NCI-H345 treated with DMSO at 0.1 percent for 48 hours (cell line): ENCODE measurements at regions not wholly inside any gene's neighbourhood (a gene's known extent, or its start where the extent isn't known, plus 50 kb on each side); places are given as distances from the start of the nearest gene placed in this dataset.

Experiments used
- DNase-seq: peaks from one replicate; lab custom pipeline; 2025; ENCODE audit not compliant: unreplicated experiment; lab: John Stamatoyannopoulos, UW

DNA sequence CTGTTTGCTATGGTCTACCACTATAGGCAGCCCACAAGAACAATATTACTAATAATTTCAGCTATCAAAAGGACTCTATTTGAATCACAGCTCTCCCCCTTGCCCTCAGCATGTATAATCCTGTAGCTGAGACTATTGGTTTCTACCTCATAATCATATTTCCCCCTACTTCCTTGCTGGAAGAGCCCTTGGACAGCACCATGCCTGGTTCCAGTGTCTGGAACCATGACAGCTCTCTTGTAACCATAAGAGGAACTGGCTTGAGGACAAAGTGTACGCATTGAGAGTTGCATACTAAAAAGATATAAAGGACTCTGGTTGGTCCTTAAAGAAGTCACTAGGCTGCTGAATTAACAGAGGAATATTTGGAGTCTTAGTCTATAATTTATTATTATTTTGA, 110.7 kb upstream of the ZRANB2 start:
- DNase-seq = no peak

DNA sequence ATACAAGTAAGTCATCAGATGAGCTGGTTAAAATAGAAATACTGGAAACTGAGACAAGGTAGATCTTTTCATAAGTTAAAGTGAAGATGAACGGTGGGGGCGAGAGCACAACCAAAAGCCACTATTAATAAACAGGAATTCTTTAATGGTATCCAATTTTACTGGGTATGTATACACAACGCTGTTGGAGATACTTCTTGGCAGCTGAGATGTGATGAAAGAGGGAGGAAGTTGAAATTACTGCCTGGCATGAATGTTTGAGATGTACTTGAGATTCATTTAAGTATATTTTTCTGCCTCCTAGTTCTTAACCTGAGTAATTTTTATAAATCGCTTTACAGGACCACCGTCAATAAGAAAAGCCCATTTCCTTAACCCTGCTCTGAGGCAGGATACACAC, 110.0 kb upstream of the ZRANB2 start:
- DNase-seq = no peak

DNA sequence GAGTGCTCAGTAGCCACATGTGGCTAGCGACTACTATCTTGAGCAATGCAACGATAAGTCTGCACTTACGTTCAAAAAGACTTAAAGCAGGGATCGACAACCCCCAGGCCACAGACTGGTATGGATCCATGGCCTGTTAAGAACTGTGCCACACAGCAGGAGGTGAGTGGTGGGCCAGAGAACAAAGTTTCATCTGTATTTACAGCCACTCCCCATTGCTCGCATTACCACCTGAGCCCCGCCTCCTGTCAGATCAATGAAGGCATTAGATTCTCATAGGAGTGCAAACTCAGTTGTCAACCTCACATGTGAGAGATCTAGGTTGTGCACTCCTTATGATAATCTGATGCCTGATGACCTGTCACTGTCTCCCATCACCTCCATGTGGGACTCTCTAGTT, 103.6 kb upstream of the ZRANB2 start:
- DNase-seq = no peak

DNA sequence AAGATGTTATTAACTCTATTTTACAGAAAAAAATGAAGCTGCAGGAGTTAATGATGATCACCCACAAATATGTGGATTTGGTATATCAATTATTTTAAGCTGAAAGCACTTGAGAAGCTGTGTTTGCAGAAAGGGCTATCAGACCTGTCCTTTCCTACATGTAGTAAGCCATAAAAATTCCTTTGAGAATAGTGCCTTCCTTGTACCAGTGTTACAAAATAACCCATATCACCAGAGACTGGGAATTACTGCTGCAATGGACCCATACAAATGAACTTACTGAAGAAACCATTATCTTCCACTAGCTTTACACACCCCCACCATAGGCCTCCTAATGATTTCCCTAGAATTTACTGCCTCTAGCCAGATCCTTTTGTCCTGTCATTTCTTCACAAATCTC, 99.2 kb upstream of the ZRANB2 start:
- no peak for DNase-seq

DNA sequence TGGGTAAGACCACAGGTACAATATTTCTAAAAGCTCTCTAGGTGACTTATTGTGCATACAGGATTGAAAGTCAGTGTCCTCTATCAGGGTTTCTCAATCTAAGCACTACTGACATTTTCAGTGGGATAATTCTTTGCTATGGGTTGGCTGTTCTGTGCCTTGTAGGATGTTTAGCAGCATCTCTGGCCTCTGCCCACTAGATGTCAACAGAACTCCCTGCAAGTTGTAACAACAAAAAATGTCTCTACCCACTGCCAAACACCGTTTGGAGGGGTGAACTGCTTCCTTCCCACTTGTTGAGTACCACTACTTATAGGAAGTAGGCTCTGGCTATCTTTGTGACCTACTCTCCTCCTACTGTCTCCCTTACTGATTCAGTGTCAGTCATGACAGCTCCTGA, 90.1 kb upstream of the ZRANB2 start:
- DNase-seq = no peak

DNA sequence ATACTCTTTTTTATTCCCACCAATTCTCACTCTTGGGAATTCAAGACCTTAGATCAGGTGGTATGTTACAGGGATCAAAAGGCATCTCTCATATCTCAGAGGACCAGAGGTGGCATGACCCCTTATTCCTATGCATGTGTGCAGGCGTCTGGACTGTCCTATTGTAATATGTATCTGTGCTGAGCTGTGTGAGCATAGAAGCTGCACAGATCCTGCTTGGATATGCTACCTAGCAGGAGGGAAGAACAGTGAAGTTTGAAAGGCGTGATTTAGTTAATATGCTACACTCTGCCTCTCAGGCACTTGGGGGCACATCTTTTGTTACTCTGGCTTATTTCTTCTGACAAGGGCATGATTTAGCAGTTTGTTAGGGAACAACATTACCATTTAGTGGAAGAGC, 86.7 kb upstream of the ZRANB2 start:
- no peak for DNase-seq

DNA sequence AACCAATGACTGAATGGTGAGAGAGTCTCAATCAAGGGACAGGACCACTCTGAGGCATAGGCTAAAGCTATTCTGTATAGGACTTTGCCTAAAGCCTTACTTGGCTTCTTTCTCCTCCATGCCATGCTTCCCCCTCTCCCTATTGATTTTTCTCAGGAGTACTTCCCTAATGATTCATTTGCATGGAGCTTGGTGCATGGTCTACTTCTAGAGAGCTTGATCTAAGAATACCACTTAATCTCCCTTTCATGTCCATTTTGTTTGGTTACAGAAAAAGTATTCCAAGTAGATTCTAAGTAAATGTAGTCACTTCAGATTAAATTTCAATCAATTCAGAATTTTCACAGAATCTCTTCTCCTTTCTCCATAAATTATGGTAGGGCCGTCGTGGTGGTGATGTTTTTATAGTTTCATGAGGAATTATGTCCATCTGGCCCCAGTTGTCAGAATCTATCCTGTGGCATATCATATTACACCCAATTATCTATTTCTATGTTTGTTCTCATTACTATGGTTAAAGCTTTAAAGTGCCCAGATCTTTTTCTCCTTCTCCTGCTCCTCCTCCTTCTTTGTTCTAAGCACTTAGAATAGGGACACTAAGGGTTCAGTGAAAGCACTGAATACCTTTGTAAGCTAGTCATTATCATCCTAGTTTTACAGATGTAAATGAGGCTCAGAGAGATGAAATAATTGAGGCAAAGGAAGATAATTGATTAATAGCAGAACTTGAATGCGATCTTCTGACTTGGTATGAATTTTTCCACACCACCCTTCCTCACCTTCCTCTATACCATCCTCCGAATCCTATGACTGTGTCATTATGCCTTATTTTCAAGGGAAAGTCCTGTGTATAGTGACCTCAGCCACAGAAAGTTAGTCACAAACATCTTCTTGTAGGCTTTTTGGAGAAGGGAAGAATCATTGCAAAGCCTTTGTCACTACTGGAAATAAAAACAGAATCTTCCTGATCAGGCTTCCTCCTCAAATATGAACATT, 85.6 kb upstream of the ZRANB2 start:
- DNase-seq = no peak

DNA sequence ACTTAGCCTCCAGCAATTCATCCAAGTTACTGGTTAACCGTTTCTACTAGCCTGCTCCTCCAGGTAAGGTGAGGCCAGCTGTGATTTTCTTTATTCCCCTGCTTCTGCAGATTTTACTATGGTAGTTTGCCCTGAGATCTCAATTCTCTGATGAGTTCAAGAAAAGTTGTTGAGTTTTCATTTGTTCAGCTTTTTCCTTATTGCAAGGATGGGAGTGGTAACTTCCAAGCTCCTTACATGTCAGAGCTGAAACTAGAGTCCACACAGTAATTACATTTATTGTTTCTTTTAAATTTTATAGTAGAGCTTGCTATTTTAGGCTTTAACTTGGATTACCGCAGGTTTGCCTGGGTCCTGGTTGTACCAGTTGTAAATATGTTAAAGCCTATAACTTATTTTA, 76.9 kb upstream of the ZRANB2 start:
- DNase-seq = no peak

DNA sequence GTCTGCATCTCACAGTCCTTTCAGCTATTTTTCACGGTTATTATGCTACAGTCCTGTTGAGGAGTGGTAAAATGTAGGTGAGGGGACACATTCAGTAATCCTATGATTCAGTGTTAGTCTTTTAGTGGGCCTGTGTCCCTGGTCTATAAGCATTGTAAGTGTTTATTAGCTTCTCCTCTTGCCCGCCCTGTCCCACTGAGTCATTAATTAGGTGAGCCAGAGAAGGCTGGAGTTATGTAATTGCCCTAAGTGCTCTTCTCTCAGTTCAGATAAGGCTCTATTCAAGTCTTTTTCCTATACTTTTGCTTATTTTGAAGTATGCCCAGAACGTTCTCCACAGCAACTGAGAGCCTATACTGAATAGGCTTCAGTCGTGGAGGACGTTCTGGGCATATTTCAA, 76.3 kb upstream of the ZRANB2 start:
- DNase-seq = no peak

DNA sequence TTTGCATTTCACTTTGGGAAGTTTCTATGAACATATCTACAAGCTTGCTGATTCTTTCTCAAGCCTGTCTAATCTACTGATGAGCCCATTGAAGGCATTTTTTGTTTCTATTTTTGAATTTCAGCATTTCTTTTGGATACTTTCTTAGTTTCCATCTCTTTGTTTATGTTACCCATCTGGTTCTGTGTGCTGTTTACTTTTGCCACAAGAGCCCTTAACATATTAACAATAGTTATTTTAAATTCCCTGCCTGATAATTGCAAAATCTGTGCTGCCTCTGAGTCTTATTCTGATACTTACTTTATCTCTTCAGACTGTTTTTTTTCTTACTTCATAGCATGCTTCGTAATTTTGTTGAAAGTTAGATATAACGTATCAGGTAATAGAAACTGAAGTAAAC, 75.8 kb upstream of the ZRANB2 start:
- no peak for DNase-seq

DNA sequence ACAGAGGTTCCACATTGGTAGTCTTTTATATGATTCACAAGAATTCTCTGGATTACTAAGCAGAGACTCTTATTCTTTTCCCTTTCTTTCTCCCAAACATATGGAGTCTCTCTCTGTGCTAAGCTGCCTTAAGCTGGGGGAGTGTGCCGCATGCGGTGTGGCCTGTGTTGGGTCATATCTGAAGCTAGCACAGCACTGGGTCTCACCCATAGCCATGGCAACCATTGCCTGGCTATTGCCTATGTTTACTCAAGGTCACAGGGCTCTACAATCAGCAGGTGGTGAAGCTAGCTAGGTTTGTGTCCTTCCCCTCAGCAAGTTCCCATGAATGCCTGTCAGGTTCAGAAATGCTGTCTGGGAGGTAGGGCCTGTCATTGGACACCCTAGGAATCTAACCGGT, 73.6 kb upstream of the ZRANB2 start:
- DNase-seq = no peak

DNA sequence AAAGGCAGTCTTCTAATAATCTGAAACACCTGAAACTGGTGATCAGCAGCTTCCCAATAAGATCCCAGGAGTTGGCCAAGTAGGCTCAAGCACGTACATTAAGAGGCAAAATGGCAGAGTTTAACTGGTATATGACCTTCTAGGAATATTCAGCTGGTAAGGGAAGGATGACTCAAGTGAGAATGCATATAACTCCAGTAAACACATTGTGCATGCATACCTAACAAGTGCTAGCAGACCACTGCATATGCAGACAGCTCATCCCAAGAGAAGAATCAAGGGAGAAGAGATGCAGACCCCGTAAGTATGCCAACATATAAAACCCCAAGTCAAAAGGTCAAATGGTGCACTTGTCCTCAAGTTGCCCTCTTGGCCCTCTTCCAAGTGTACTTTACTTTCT, 73.0 kb upstream of the ZRANB2 start:
- no peak for DNase-seq

DNA sequence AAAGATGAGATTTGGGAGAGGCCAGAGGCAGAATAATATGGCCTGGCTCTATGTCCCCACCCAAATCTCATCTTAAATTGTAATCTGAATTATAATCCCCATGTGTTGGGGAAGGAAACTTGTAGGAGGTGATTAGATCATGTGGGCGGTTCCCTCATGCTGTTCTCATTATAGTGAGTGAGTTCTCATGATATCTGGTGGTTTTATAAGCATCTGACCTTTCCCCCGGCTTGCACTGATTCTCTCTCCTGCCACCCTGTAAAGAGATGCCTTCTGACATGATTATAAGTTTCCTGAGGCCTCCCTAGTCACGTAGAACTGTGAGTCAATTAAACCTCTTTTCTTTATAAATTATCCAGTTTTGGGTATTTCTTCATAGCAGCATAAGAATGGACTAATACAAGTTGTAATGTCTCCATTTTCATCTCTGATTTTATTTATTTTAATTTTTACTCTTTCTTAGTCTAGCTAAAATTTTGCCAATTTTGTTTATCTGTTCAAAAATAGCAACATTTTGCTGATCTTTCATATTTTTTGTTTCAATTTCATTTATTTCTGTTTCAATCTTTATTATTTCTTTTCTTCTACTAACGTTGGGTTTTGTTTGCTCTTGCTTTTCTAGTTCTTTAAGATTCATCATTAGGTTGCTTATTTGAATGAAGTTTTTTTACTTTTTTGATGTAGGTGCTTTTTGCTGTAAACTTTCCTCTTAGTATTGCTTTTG, 67.0 kb upstream of the ZRANB2 start:
- no peak for DNase-seq

DNA sequence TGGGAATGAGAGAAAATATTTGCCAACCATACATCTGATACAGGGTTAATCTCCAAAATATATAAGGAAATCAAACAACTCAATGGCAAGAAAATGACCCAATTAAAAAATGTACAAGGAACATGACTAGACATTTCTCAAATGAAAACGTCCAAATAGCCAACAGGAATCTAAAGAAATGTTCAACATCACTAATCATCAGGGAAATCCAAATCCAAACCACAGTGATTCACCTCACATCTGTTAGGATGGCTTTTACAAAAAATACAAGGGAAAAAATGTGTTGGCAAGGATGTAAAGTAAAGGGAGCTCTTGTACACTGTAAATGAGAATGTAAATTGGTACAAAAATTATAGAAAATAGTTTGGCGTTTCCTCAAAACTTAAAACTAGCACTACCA, 54.7 kb upstream of the ZRANB2 start:
- no peak for DNase-seq
